DND-41 (cell line): ENCODE measurements at regions not wholly inside any gene's neighbourhood (a gene's known extent, or its start where the extent isn't known, plus 50 kb on each side); places are given as distances from the start of the nearest gene placed in this dataset.

Source experiments
- CTCF ChIP-seq: IDR thresholded peaks from 2 replicates; pipeline ENCODE4 v1.5.1; 2012; ENCODE audit warnings: borderline replicate concordance, low read length, moderate library complexity, mild to moderate bottlenecking; ENCODE audit not compliant: poor library complexity, severe bottlenecking; ENCODE audit errors: extremely low read depth
- EZH2 ChIP-seq: IDR thresholded peaks from 3 replicates; pipeline ENCODE4 v1.6.1; 2012; ENCODE audit warnings: borderline replicate concordance, low read depth, mild to moderate bottlenecking, moderate library complexity, low read length, inconsistent platforms; ENCODE audit not compliant: severe bottlenecking

GRCh38 chr11:121928597-121929580, 187.1 kb downstream of the BLID start:
- no peak for TF ChIP-seq EZH2
- TF ChIP-seq CTCF = no peak
